Left lung (tissue), 4 donors: ENCODE measurements at regions not wholly inside any gene's neighbourhood (a gene's known extent, or its start where the extent isn't known, plus 50 kb on each side); places are given as distances from the start of the nearest gene placed in this dataset.
"Not testable (repeated sequence)": the region's sequence is repeated elsewhere in the genome, so short reads cannot be mapped to it uniquely, and the experiment has no call there.

Experiments
- ATAC-seq: fragments of 200-7000 bp; cut with Tn5 transposase; one replicate; pipeline ENCODE4 v1.9.1; 2020; ENCODE audit warnings: moderate library complexity
- DNase-seq, 4 donors: peaks; one replicate each; pipeline ENCODE4 v3.0.0-alpha.2; 2013 to 2020
- H3K27ac ChIP-seq, 2 donors: fragments of 200-600 bp; sonication (generic) in 1 of 2; one replicate each; pipeline versions ENCODE4 v1.5.0 to v1.8.0; 2020 to 2021
- H3K27me3 ChIP-seq, 2 donors: fragments of 200-600 bp; sonication (generic) in 1 of 2; one replicate each; pipeline versions ENCODE4 v1.5.0 to v1.8.0; 2020 to 2021
- H3K36me3 ChIP-seq, 2 donors: fragments of 200-600 bp; sonication (generic) in 1 of 2; one replicate each; pipeline versions ENCODE4 v1.5.0 to v1.8.0; 2020 to 2021
- H3K4me1 ChIP-seq, 2 donors: fragments of 200-600 bp; one replicate each; pipeline ENCODE4 v1.8.0; 2021
- H3K4me3 ChIP-seq, 2 donors: fragments of 200-600 bp; sonication (generic) in 1 of 2; one replicate each; pipeline versions ENCODE4 v1.5.0 to v1.8.0; 2020 to 2021; ENCODE audit warnings: mild to moderate bottlenecking in 1 of 2
- H3K9me3 ChIP-seq, 2 donors: fragments of 200-600 bp; sonication (generic) in 1 of 2; one replicate each; pipeline versions ENCODE4 v1.5.0 to v1.8.0; 2020 to 2021
- CTCF ChIP-seq, 2 donors: fragments of 200-600 bp; sonication (generic) in 1 of 2; IDR thresholded peaks; one replicate each; pipeline versions ENCODE4 v1.5.0 to v1.8.0; 2021; ENCODE audit warnings: antibody characterized with exemption in 2 of 2
- intact Hi-C, 2 donors: fragments of 100-400 bp; cut with DNase I; formaldehyde crosslinking; loops; one replicate each; pipeline versions ENCODE4 v1.11.2 to v1.14.2; 2022
- donor health status: DM: no; HTN: yes; CAD: no.
- donor health status: DM: no; HTN: no; CAD: no.

DNA sequence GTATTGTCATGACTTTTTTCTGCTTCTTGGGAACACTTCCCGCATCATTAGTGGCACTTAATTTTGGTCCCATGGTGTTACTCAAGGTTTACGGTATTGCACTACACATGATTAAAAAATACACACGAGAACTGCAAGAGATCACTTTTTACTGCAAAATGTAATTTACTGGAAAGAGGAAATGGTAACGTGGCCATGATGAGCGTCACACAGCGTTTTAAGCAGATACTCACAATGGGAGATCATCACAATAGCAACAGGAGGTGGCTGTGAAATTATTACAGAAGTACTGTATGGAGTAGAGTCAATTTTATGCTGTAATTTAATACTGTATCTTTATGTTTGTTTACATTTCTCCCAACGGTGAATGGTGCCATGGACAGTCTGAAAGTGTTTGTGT, 1510.3 kb downstream of the AMY1C start:
- H3K36me3 ChIP-seq = no peaks in the 10 kb centered on the region
- no peaks in the 10 kb centered on the region for H3K4me1 ChIP-seq
- no peak for TF ChIP-seq CTCF (IDR thresholded peaks at IDR 0.05)
- no peak overlapping the region for H3K27ac ChIP-seq
- peaks cover 0 to 20% of the 10 kb centered on the region in 2 donors for H3K9me3 ChIP-seq
- no peaks in the 10 kb centered on the region for H3K27me3 ChIP-seq
- H3K4me3 ChIP-seq = no peak overlapping the region
- intact Hi-C loops = no loop called here
- DNase-seq (no peak), ATAC-seq (no peak)

GRCh38 chr1:105270966-105271365, 1521.3 kb downstream of the AMY1C start:
- no peaks in the 10 kb centered on the region for H3K36me3 ChIP-seq
- no peak overlapping the region for H3K4me3 ChIP-seq
- H3K27ac ChIP-seq = no peak overlapping the region
- no peak for DNase-seq
- no peaks in the 10 kb centered on the region for H3K4me1 ChIP-seq
- intact Hi-C loops = no loop called here
- ATAC-seq = no peak
- no peaks in the 10 kb centered on the region for H3K27me3 ChIP-seq
- H3K9me3 ChIP-seq = peaks cover 0 to 7% of the 10 kb centered on the region in 2 donors
- no peak for TF ChIP-seq CTCF (IDR thresholded peaks at IDR 0.05)

DNA sequence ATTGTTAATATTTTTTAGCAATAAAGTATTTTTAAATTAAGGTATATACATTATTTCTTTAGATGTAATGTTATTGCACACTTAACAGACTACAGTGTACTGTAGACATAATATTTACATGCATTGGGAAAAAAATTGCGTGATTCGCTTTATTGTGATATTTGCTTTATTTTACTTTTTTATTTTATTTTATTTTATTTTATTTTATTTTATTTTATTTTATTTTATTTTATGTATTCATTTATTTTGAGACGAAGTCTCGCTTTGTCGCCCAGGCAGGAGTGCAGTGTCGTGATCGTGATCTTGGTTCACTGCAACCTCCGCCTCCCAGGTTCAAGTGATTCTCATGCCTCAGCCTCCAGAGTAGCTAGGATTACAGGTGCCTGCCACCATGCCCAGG, 1522.7 kb downstream of the AMY1C start:
- H3K9me3 ChIP-seq, intact Hi-C loops, ATAC-seq, H3K27ac ChIP-seq, H3K27me3 ChIP-seq, H3K4me1 ChIP-seq, H3K36me3 ChIP-seq, DNase-seq, H3K4me3 ChIP-seq: not testable (repeated sequence)

- Histone ChIP-seq H3K27me3 (no peaks in the 10 kb centered on the region), H3K27ac (no peak overlapping the region), H3K4me1 (no peaks in the 10 kb centered on the region), H3K9me3 (peaks cover 0 to 10% of the 10 kb centered on the region in 2 donors), H3K4me3 (no peak overlapping the region), H3K36me3 (no peaks in the 10 kb centered on the region)
- no peak for TF ChIP-seq CTCF (IDR thresholded peaks at IDR 0.05)
- DNase-seq (no peak), ATAC-seq (no peak)
- intact Hi-C loops = no loop called here
These were observed 1545.1 kb downstream of the AMY1C start for GRCh38 chr1:105294838-105295237.

DNA sequence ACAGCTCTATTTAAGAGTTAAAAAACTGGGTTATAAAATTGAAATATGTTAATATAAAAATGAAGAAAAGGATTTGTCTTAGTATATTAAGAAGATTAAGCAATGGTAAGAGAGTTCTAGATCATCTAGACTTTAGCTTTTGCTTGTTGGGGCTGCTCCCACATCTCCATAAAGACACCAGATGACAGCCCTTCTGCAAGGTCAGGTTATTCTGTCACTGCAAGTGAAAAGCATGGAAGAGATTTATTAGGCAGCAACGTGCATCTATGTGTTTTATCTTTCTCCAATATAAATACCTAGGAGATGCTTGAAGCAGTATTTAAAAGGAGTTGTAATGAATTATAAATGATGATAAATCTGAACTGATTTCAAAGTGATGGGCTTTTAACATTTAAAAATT, 1560.4 kb downstream of the AMY1C start:
- ATAC-seq (no peak), DNase-seq (no peak)
- Histone ChIP-seq H3K4me3 (no peak overlapping the region), H3K4me1 (no peaks in the 10 kb centered on the region), H3K9me3 (no peaks in the 10 kb centered on the region), H3K27me3 (no peaks in the 10 kb centered on the region), H3K27ac (no peak overlapping the region), H3K36me3 (no peaks in the 10 kb centered on the region)
- no peak for TF ChIP-seq CTCF (IDR thresholded peaks at IDR 0.05)
- intact Hi-C loops = no loop called here

GRCh38 chr1:105317976-105318375, 1568.3 kb downstream of the AMY1C start:
- intact Hi-C loops = no loop called here

More at GRCh38 chr1:105317976-105318375, 1568.3 kb downstream of the AMY1C start:
- no peak for TF ChIP-seq CTCF (IDR thresholded peaks at IDR 0.05)
- DNase-seq = no peak
- Histone ChIP-seq H3K36me3 (no peaks in the 10 kb centered on the region), H3K27ac (no peak overlapping the region), H3K9me3 (peaks cover 0 to 16% of the 10 kb centered on the region in 2 donors), H3K27me3 (no peaks in the 10 kb centered on the region), H3K4me3 (no peak overlapping the region), H3K4me1 (no peaks in the 10 kb centered on the region)
- ATAC-seq = no peak
